SK-N-SH treated with all-trans-retinoic acid at 6 μM for 48 hours (cell line): ENCODE measurements at regions not wholly inside any gene's neighbourhood (a gene's known extent, or its start where the extent isn't known, plus 50 kb on each side); places are given as distances from the start of the nearest gene placed in this dataset.

Experiments
- ATAC-seq: fragments of 200-7000 bp; cut with Tn5 transposase; 3 replicates; pipeline ENCODE4 v1.9.1; 2020; ENCODE audit warnings: mild to moderate bottlenecking, moderate library complexity
- ARNTL ChIP-seq: fragments of 450-650 bp; formaldehyde crosslinking; IDR thresholded peaks from 2 replicates; pipeline ENCODE4 v1.5.0; 2020; ENCODE audit warnings: low read depth, mild to moderate bottlenecking, moderate library complexity, borderline replicate concordance
- BACH2 ChIP-seq: fragments of 250-450 bp; sonication (Bioruptor Pico); IDR thresholded peaks from 2 replicates; pipeline ENCODE4 v1.9.0; 2021; ENCODE audit warnings: mild to moderate bottlenecking, borderline replicate concordance
- CSDC2 ChIP-seq: fragments of 250-450 bp; sonication (Bioruptor Pico); IDR thresholded peaks from 2 replicates; pipeline ENCODE4 v1.5.0; 2020; ENCODE audit warnings: mild to moderate bottlenecking, moderate library complexity
- ESRRG ChIP-seq: fragments of 250-450 bp; sonication (Bioruptor Pico); IDR thresholded peaks from 2 replicates; pipeline ENCODE4 v1.6.1; 2021; ENCODE audit warnings: mild to moderate bottlenecking
- GLIS3 ChIP-seq: fragments of 250-450 bp; sonication (Bioruptor Pico); IDR thresholded peaks from 2 replicates; pipeline ENCODE4 v1.5.0; 2020; ENCODE audit warnings: mild to moderate bottlenecking, moderate library complexity
- ISL1 ChIP-seq: fragments of 250-450 bp; sonication (Bioruptor Pico); IDR thresholded peaks from 2 replicates; pipeline ENCODE4 v2.1.2; 2022; ENCODE audit warnings: mild to moderate bottlenecking, moderate library complexity
- OSR1 ChIP-seq: fragments of 250-450 bp; sonication (Bioruptor Pico); IDR thresholded peaks from 2 replicates; pipeline ENCODE4 v1.8.0; 2022; ENCODE audit warnings: moderate library complexity, mild to moderate bottlenecking, inconsistent platforms
- PATZ1 ChIP-seq: fragments of 250-450 bp; sonication (Bioruptor Pico); IDR thresholded peaks from 2 replicates; pipeline ENCODE4 v1.8.0; 2020; ENCODE audit warnings: mild to moderate bottlenecking, moderate library complexity, borderline replicate concordance
- PPARA ChIP-seq: fragments of 250-450 bp; sonication (Bioruptor Pico); IDR thresholded peaks from 2 replicates; pipeline ENCODE4 v1.5.0; 2020; ENCODE audit warnings: mild to moderate bottlenecking, borderline replicate concordance
- RARB ChIP-seq: fragments of 250-450 bp; sonication (Bioruptor Pico); IDR thresholded peaks from 2 replicates; pipeline ENCODE4 v1.8.0; 2021; ENCODE audit warnings: mild to moderate bottlenecking, moderate library complexity
- SNAI2 ChIP-seq: fragments of 250-450 bp; sonication (Bioruptor Pico); IDR thresholded peaks from 2 replicates; pipeline ENCODE4 v1.5.0; 2020; ENCODE audit warnings: mild to moderate bottlenecking, moderate library complexity
- TCF4 ChIP-seq: fragments of 250-450 bp; sonication (Bioruptor Pico); IDR thresholded peaks from 2 replicates; pipeline ENCODE4 v1.8.0; 2021; ENCODE audit warnings: mild to moderate bottlenecking, moderate library complexity, borderline replicate concordance
- TOX ChIP-seq: fragments of 250-450 bp; sonication (Bioruptor Pico); IDR thresholded peaks from 2 replicates; pipeline ENCODE4 v1.8.0; 2021; ENCODE audit warnings: mild to moderate bottlenecking, moderate library complexity, borderline replicate concordance
- TSHZ2 ChIP-seq: fragments of 250-450 bp; sonication (Bioruptor Pico); IDR thresholded peaks from 2 replicates; pipeline ENCODE4 v1.5.0; 2020; ENCODE audit warnings: mild to moderate bottlenecking, moderate library complexity
- ZC3H10 ChIP-seq: fragments of 250-450 bp; sonication (Bioruptor Pico); IDR thresholded peaks from 2 replicates; pipeline ENCODE4 v1.5.1; 2021; ENCODE audit warnings: mild to moderate bottlenecking, moderate library complexity
- ZFP3 ChIP-seq: fragments of 250-450 bp; sonication (Bioruptor Pico); IDR thresholded peaks from 2 replicates; pipeline ENCODE4 v1.5.0; 2020; ENCODE audit warnings: mild to moderate bottlenecking, moderate library complexity
- ZFP30 ChIP-seq: fragments of 450-650 bp; formaldehyde crosslinking; IDR thresholded peaks from 2 replicates; pipeline ENCODE4 v1.5.0; 2022; ENCODE audit warnings: mild to moderate bottlenecking, moderate library complexity
- ZNF565 ChIP-seq: fragments of 450-650 bp; formaldehyde crosslinking; conservative IDR thresholded peaks from 2 replicates; pipeline ENCODE4 v1.5.0; 2020; ENCODE audit warnings: low read depth, mild to moderate bottlenecking, moderate library complexity
- ZNF70 ChIP-seq: fragments of 450-650 bp; formaldehyde crosslinking; IDR thresholded peaks from 2 replicates; pipeline ENCODE4 v1.5.0; 2020; ENCODE audit warnings: mild to moderate bottlenecking, moderate library complexity
- ZNF8 ChIP-seq: fragments of 450-650 bp; formaldehyde crosslinking; IDR thresholded peaks from 2 replicates; pipeline ENCODE4 v1.5.0; 2020; ENCODE audit warnings: mild to moderate bottlenecking, moderate library complexity
- TF ChIP-seq, protein P1 (sequence below): fragments of 250-450 bp; sonication (Bioruptor Pico); IDR thresholded peaks from 2 replicates; pipeline ENCODE4 v1.5.1; 2020; ENCODE audit warnings: low read depth, mild to moderate bottlenecking, moderate library complexity
- TF ChIP-seq, protein P2 (sequence below): fragments of 250-450 bp; sonication (Bioruptor Pico); IDR thresholded peaks from 2 replicates; pipeline ENCODE4 v1.8.0; 2021; ENCODE audit warnings: low read depth, mild to moderate bottlenecking, moderate library complexity, borderline replicate concordance
- TF ChIP-seq, protein P3 (sequence below): fragments of 250-450 bp; sonication (Bioruptor Pico); IDR thresholded peaks from 2 replicates; pipeline ENCODE4 v1.5.1; 2021; ENCODE audit warnings: mild to moderate bottlenecking, moderate library complexity

DNA sequence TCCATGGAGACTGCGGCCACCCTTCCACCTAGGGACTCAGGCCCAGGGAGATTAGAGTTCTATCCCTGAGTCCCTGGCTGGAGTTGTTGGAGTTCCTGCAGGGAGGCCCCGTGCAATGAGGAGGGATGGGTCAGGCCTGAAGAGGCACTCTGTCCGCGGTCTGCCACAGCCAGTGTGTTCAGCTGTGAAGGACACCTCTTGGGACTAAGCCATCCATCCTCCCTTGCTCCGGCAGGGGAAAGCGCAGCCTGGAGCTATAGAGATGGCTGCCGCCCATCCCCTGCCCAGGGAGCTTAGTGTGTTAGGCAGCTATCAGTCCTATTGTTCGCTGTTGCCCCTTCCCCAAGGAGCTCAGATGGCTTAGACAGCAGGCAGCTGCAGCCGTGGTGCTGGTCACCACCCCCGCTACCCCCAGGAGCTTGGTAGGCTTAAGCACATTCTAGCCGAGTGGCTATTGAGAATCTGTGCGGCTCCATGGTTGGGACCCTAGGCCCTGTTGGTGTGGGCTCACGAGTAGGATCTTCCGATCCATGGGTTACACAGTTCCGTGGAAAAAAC lies 141.3 kb downstream of the CYB561 start:
- TF ChIP-seq PPARA, result no peak
- no peak for TF ChIP-seq TSHZ2 (CRISPR knock-in tag)
- no peak for TF ChIP-seq ZFP30 (CRISPR knock-in tag)
- TF ChIP-seq, protein P1, sequence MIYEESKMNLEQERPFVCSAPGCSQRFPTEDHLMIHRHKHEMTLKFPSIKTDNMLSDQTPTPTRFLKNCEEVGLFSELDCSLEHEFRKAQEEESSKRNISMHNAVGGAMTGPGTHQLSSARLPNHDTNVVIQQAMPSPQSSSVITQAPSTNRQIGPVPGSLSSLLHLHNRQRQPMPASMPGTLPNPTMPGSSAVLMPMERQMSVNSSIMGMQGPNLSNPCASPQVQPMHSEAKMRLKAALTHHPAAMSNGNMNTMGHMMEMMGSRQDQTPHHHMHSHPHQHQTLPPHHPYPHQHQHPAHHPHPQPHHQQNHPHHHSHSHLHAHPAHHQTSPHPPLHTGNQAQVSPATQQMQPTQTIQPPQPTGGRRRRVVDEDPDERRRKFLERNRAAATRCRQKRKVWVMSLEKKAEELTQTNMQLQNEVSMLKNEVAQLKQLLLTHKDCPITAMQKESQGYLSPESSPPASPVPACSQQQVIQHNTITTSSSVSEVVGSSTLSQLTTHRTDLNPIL (CRISPR knock-in tag), result no peak
- TF ChIP-seq ZC3H10 (CRISPR knock-in tag), result no peak
- TF ChIP-seq TCF4 (CRISPR knock-in tag), result no peak
- no peak for TF ChIP-seq CSDC2 (CRISPR knock-in tag)
- TF ChIP-seq, protein P2, sequence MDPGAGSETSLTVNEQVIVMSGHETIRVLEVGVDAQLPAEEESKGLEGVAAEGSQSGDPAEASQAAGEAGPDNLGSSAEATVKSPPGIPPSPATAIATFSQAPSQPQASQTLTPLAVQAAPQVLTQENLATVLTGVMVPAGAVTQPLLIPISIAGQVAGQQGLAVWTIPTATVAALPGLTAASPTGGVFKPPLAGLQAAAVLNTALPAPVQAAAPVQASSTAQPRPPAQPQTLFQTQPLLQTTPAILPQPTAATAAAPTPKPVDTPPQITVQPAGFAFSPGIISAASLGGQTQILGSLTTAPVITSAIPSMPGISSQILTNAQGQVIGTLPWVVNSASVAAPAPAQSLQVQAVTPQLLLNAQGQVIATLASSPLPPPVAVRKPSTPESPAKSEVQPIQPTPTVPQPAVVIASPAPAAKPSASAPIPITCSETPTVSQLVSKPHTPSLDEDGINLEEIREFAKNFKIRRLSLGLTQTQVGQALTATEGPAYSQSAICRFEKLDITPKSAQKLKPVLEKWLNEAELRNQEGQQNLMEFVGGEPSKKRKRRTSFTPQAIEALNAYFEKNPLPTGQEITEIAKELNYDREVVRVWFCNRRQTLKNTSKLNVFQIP (CRISPR knock-in tag), result no peak
- TF ChIP-seq ESRRG (CRISPR knock-in tag), result no peak
- TF ChIP-seq GLIS3, result no peak
- TF ChIP-seq ZNF70 (CRISPR knock-in tag), result no peak
- no peak for TF ChIP-seq ISL1
- TF ChIP-seq ZNF565, result no peak
- no peak for TF ChIP-seq OSR1 (CRISPR knock-in tag)
- TF ChIP-seq ARNTL (CRISPR knock-in tag), result no peak
- ATAC-seq, result no peak

GRCh38 chr17:63305857-63306256 lies 140.2 kb downstream of the CYB561 start:
- TF ChIP-seq OSR1 (CRISPR knock-in tag), result no peak
- no peak for TF ChIP-seq ZFP30 (CRISPR knock-in tag)
- ATAC-seq, result no peak

- no peak for ATAC-seq
- no peak for TF ChIP-seq BACH2 (CRISPR knock-in tag)
- TF ChIP-seq ZNF8, result no peak
- TF ChIP-seq, protein P2 (CRISPR knock-in tag), result no peak
- no peak for TF ChIP-seq PPARA
- no peak for TF ChIP-seq ARNTL (CRISPR knock-in tag)
- TF ChIP-seq RARB (CRISPR knock-in tag), result no peak
- no peak for TF ChIP-seq TSHZ2 (CRISPR knock-in tag)
- no peak for TF ChIP-seq TOX (CRISPR knock-in tag)
- no peak for TF ChIP-seq ZNF70 (CRISPR knock-in tag)
- TF ChIP-seq GLIS3, result no peak
- TF ChIP-seq ZNF565, result no peak
- TF ChIP-seq ZFP30 (CRISPR knock-in tag), result no peak
- no peak for TF ChIP-seq CSDC2 (CRISPR knock-in tag)
- no peak for TF ChIP-seq TCF4 (CRISPR knock-in tag)
- TF ChIP-seq OSR1 (CRISPR knock-in tag), result no peak
- TF ChIP-seq, protein P3, sequence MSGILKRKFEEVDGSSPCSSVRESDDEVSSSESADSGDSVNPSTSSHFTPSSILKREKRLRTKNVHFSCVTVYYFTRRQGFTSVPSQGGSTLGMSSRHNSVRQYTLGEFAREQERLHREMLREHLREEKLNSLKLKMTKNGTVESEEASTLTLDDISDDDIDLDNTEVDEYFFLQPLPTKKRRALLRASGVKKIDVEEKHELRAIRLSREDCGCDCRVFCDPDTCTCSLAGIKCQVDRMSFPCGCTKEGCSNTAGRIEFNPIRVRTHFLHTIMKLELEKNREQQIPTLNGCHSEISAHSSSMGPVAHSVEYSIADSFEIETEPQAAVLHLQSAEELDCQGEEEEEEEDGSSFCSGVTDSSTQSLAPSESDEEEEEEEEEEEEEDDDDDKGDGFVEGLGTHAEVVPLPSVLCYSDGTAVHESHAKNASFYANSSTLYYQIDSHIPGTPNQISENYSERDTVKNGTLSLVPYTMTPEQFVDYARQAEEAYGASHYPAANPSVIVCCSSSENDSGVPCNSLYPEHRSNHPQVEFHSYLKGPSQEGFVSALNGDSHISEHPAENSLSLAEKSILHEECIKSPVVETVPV (CRISPR knock-in tag), result no peak
- no peak for TF ChIP-seq PATZ1 (CRISPR knock-in tag)
- TF ChIP-seq ISL1, result no peak
- TF ChIP-seq SNAI2 (CRISPR knock-in tag), result no peak
- TF ChIP-seq ZFP3 (CRISPR knock-in tag), result no peak
Measured at GRCh38 chr17:63306855-63307254, 139.3 kb downstream of the CYB561 start.
